ENCODE measurements at regions not wholly inside any gene's neighbourhood (a gene's known extent, or its start where the extent isn't known, plus 50 kb on each side); places are given as distances from the start of the nearest gene placed in this dataset.

DNA sequence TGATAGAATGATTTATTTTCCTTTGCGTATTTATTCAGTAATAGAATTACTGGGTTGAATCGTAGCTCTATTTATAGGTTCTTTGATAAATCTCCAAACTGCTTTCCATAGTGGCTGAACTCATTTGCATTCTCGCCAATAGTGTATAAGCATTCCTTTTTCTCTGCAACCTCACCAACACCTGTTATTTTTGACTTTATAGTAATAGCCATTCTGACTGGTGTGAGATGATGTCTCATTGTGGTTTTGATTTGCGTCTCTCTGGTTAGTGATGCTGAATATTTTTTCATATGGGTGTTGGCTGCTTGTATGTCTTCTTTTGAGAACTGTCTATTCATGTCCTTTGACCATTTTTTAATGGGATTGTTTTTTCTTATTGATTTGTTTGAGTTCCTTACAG, 160.7 kb downstream of the MID1IP1 start:
- TF ChIP-seq, protein P1, sequence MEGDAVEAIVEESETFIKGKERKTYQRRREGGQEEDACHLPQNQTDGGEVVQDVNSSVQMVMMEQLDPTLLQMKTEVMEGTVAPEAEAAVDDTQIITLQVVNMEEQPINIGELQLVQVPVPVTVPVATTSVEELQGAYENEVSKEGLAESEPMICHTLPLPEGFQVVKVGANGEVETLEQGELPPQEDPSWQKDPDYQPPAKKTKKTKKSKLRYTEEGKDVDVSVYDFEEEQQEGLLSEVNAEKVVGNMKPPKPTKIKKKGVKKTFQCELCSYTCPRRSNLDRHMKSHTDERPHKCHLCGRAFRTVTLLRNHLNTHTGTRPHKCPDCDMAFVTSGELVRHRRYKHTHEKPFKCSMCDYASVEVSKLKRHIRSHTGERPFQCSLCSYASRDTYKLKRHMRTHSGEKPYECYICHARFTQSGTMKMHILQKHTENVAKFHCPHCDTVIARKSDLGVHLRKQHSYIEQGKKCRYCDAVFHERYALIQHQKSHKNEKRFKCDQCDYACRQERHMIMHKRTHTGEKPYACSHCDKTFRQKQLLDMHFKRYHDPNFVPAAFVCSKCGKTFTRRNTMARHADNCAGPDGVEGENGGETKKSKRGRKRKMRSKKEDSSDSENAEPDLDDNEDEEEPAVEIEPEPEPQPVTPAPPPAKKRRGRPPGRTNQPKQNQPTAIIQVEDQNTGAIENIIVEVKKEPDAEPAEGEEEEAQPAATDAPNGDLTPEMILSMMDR (IDR thresholded peaks at IDR 0.05): no peak
- TF ChIP-seq POLR2A (IDR thresholded peaks at IDR 0.05): no peak

Measured in uterus (tissue), 2 donors.